ENCODE measurements at regions not wholly inside any gene's neighbourhood (a gene's known extent, or its start where the extent isn't known, plus 50 kb on each side); places are given as distances from the start of the nearest gene placed in this dataset.

- TF ChIP-seq CTCF (IDR thresholded peaks at IDR 0.05), result no peak
- no peak for TF ChIP-seq EZH2 (IDR thresholded peaks at IDR 0.05; ENCODE audit: borderline replicate concordance, insufficient read depth, low read depth, low read length, poor library complexity, severe bottlenecking)
These were observed 51.2 kb upstream of the UGP2 start for GRCh38 chr2:63790491-63790890.

All from B cell (primary cell).